Tibial nerve (tissue), 3 donors: ENCODE measurements at regions not wholly inside any gene's neighbourhood (a gene's known extent, or its start where the extent isn't known, plus 50 kb on each side); places are given as distances from the start of the nearest gene placed in this dataset.

Experiments used
- POLR2A ChIP-seq, 2 donors: fragments of 450-650 bp; IDR thresholded peaks; one replicate each; pipeline ENCODE4 v1.6.1; 2017; ENCODE audit warnings: antibody characterized with exemption in 2 of 2, mild to moderate bottlenecking in 2 of 2, moderate library complexity in 2 of 2
- TF ChIP-seq, protein P1 (sequence below), 5 experiments: fragments of 200-600 bp in 3 of 5; fragments of 450-650 bp in 2 of 5; sonication (generic) in 3 of 5; IDR thresholded peaks; one replicate each; pipeline ENCODE4 v1.5.1; 2016 to 2019; ENCODE audit warnings: antibody characterized with exemption in 5 of 5, mild to moderate bottlenecking in 3 of 5, moderate library complexity in 2 of 5

DNA sequence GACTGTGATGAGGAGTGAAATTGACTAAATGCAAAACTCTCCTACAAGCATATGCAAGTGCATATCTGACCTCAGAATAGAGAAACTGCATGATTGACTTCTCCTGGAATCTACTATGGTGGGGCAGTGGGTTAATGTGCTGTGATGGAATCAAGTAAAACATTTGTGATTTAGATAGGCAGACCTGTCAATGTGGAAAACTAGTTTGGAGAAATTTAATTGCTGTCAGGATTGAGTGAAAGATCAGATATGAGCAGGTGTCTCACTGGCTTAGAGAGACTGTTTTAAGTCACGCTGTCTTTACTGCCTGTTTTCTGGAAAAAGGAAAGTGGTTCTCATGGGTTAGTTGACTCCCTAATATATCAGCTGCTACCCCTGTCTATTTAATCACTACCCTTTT is 881.0 kb upstream of the CNTNAP5 start:
- no peak for TF ChIP-seq POLR2A (IDR thresholded peaks at IDR 0.05)
- TF ChIP-seq, protein P1, sequence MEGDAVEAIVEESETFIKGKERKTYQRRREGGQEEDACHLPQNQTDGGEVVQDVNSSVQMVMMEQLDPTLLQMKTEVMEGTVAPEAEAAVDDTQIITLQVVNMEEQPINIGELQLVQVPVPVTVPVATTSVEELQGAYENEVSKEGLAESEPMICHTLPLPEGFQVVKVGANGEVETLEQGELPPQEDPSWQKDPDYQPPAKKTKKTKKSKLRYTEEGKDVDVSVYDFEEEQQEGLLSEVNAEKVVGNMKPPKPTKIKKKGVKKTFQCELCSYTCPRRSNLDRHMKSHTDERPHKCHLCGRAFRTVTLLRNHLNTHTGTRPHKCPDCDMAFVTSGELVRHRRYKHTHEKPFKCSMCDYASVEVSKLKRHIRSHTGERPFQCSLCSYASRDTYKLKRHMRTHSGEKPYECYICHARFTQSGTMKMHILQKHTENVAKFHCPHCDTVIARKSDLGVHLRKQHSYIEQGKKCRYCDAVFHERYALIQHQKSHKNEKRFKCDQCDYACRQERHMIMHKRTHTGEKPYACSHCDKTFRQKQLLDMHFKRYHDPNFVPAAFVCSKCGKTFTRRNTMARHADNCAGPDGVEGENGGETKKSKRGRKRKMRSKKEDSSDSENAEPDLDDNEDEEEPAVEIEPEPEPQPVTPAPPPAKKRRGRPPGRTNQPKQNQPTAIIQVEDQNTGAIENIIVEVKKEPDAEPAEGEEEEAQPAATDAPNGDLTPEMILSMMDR (IDR thresholded peaks at IDR 0.05) = no peak
